PFSK-1 (cell line): ENCODE measurements at regions not wholly inside any gene's neighbourhood (a gene's known extent, or its start where the extent isn't known, plus 50 kb on each side); places are given as distances from the start of the nearest gene placed in this dataset.

Source experiments
- FOXP2 ChIP-seq: optimal IDR thresholded peaks from 2 replicates; pipeline ENCODE3; 2011; ENCODE audit warnings: borderline replicate concordance, control low read depth, inconsistent platforms; ENCODE audit not compliant: insufficient read depth; ENCODE audit errors: extremely low read length, extremely low read depth
- POLR2AphosphoS5 ChIP-seq: IDR thresholded peaks from 2 replicates; pipeline ENCODE4 v1.6.1; 2012; ENCODE audit warnings: low read depth, mild to moderate bottlenecking, control low read depth, low read length, moderate library complexity
- SIN3A ChIP-seq: IDR thresholded peaks from 2 replicates; pipeline ENCODE4 v1.6.1; 2012; ENCODE audit warnings: mild to moderate bottlenecking, low read length, moderate library complexity, borderline replicate concordance; ENCODE audit not compliant: insufficient read depth

- no peak for TF ChIP-seq POLR2AphosphoS5
- no peak for TF ChIP-seq FOXP2
- TF ChIP-seq SIN3A = no peak
Measured at GRCh38 chr4:181083757-181084361, 1159.3 kb upstream of the TENM3 start.
